IPS-15b (cell line): ENCODE measurements at regions not wholly inside any gene's neighbourhood (a gene's known extent, or its start where the extent isn't known, plus 50 kb on each side); places are given as distances from the start of the nearest gene placed in this dataset.
"Not testable (repeated sequence)": the region's sequence is repeated elsewhere in the genome, so short reads cannot be mapped to it uniquely, and the experiment has no call there.

Experiments used
- H3K27me3 ChIP-seq: one replicate; pipeline ENCODE4 v1.6.1; 2013; ENCODE audit warnings: low read length; ENCODE audit not compliant: control insufficient read depth, insufficient read depth
- H3K36me3 ChIP-seq: one replicate; pipeline ENCODE4 v1.6.1; 2013; ENCODE audit warnings: low read length; ENCODE audit not compliant: control insufficient read depth, insufficient read depth
- H3K4me1 ChIP-seq: one replicate; pipeline ENCODE4 v1.6.1; 2013; ENCODE audit warnings: mild to moderate bottlenecking, low read length; ENCODE audit not compliant: control insufficient read depth, insufficient read depth
- H3K4me3 ChIP-seq: one replicate; pipeline ENCODE4 v1.5.1; 2013; ENCODE audit warnings: low read depth, low read length
- H3K9ac ChIP-seq: one replicate; pipeline ENCODE4 v1.6.1; 2013; ENCODE audit warnings: low read depth, mild to moderate bottlenecking, low read length
- H3K9me3 ChIP-seq: one replicate; pipeline ENCODE4 v1.6.1; 2013; ENCODE audit warnings: mild to moderate bottlenecking, low read length; ENCODE audit not compliant: control insufficient read depth, insufficient read depth

DNA sequence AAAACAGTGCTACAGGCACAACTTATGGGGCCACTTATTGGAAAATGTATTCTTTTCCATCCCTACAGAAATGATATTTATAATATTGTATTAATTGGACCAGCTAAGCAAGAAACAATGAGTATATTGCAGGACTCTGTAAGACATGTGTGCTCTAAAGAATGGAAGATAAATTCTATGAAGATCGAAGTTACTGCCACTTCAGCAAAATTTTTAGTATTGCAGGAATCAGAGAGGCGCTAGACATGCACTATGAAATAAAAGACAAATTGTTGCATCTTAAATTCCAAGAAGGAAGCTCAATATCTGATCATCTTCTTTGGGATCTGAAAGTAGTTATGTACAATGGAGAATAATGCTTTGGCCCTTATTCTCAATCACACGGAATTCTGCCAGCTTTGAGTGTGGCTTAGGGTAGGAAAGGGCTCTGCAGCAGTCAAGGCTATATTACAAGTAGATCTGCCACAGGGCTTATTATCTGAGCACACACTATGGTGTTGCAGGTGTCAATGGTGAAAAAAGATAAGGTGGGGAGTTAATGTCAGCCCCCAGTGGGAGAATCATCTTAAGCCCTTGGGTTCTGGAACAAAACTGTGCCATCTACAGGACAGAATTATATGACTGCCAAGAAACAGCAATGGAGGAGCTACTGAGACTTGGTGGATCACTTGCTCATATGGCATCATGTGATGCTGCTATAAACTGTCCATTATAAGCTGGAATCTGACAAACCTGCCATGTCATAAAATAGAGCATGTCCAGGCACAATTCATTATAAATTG is 334.0 kb upstream of the NDST3 start:
- Histone ChIP-seq H3K27me3 (no peaks in the 10 kb centered on the region), H3K9ac (no peak overlapping the region), H3K36me3 (no peaks in the 10 kb centered on the region), H3K4me3 (no peak overlapping the region), H3K4me1 (no peaks in the 10 kb centered on the region), H3K9me3 (no peaks in the 10 kb centered on the region)

DNA sequence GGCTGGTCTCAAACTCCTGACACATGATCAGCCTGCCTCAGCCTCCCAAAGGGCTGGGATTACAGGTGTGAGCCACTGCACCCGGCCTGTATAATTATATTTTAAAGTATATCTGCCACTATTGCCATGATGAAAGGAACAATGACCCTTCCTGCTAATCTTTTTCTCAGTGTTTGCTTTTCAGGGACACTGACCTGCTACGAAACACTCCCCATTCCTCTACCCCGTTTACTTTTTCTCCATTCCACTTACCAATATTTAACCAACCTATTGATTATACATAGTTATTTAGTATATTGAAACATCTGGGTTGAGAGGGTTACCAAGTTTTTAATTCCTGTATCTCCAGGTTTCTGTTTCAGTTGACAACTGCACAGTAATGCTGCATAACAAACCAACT is 331.9 kb upstream of the NDST3 start:
- Histone ChIP-seq H3K27me3 (no peaks in the 10 kb centered on the region), H3K36me3 (no peaks in the 10 kb centered on the region), H3K4me1 (no peaks in the 10 kb centered on the region), H3K4me3 (no peak overlapping the region), H3K9me3 (no peaks in the 10 kb centered on the region), H3K9ac (no peak overlapping the region)

DNA sequence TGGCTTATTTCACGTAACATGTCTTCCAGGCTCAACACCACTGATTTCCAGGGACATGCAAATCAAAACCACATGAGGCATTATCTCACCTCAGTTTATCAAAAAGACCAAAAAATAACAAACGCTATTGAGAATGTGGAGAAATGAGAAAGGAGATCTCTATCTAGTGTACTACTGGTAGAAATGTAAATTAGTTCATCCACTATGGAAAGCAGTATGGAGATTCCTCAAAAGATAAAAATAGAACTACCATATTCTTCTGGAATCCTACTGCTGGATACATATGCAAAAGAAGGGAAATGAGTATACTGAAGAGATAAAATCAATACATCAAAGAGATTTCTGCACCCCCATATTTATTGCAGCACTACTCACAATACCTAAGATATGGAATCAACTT is 329.6 kb upstream of the NDST3 start:
- Histone ChIP-seq H3K9ac (no peak overlapping the region), H3K36me3 (no peaks in the 10 kb centered on the region), H3K4me1 (no peaks in the 10 kb centered on the region), H3K27me3 (no peaks in the 10 kb centered on the region), H3K9me3 (no peaks in the 10 kb centered on the region), H3K4me3 (no peak overlapping the region)

DNA sequence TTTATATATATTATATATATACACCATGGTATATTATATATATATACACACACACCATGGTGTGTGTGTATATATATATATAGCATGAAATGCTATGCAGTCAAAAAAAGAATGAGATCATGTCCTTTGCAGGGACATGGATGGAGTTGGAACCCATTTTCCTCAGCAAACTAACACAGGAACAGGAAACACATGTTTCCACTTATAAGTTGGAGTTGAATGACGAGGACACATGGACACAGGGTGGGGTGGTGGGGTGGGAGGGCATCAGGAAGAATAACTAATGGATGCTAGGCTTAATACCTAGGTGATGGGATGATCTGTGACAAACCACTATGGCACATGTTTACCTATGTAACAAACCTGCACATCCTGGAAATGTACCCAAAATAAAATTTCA is 293.6 kb upstream of the NDST3 start:
- H3K9me3 ChIP-seq, result no peaks in the 10 kb centered on the region
- no peak overlapping the region for H3K9ac ChIP-seq
- H3K27me3 ChIP-seq, result no peaks in the 10 kb centered on the region
- no peaks in the 10 kb centered on the region for H3K36me3 ChIP-seq
- no peaks in the 10 kb centered on the region for H3K4me1 ChIP-seq
- no peak overlapping the region for H3K4me3 ChIP-seq

DNA sequence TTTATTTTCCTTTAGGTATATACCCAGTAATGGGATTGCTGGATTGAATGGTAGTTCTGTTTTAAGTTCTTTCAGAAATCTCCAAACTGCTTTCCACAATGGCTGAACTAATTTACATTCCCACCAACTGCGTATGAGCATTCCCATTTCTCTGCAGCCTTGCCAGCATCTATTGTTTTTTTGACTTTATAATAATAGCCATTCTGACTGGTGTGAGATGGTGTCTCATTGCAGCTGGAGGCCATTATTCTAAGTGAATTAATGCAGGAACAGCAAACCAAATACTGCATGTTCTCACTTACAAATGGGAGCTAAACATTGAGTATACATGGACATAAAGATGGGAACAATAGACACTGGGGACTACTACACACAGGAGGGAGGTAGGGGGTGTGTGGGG is 288.9 kb upstream of the NDST3 start:
- not testable (repeated sequence) for H3K36me3 ChIP-seq, H3K4me3 ChIP-seq, H3K27me3 ChIP-seq, H3K9ac ChIP-seq, H3K9me3 ChIP-seq, H3K4me1 ChIP-seq

DNA sequence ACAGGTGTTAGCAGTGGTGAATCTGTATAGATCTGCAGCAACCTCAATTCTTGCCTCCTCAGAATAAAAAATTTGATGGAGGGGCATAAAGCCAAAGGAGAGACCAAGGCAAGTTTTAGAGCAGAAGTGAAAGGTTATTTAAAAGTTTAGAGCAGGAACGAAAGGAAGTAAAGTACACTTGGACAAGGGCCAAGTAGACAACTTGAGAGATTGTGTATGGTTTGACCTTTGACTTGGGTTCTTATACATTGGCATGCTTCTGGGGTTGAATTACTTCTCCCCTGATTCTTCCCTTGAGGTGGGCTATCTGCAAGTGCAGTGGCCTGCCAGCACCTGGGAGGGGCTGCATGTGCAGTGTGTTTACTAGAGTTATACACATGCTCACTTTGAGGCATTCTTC is 278.8 kb upstream of the NDST3 start:
- Histone ChIP-seq H3K4me3 (no peak overlapping the region), H3K36me3 (peaks cover 2% of the 10 kb centered on the region), H3K4me1 (no peaks in the 10 kb centered on the region), H3K9ac (no peak overlapping the region), H3K9me3 (no peaks in the 10 kb centered on the region), H3K27me3 (no peaks in the 10 kb centered on the region)

DNA sequence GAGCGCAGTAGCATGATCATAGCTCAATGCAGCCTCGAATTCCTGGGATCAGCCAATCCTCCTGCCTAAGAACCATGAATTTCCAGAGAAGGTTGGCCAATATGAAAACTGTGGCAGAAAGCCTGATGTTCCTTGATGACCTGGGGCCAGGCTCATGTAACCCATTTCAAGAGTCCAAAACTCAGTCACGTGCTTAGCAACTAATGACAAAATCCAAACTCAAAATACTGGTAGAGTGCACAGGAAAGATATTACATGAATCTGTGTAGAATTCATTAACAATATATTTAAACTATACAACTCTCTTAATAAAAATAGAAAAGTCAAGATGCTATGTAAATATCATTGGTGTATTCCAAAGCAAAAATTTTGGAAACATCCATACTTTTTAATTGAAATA is 265.7 kb upstream of the NDST3 start:
- Histone ChIP-seq H3K4me3 (no peak overlapping the region), H3K27me3 (no peaks in the 10 kb centered on the region), H3K9ac (no peak overlapping the region), H3K9me3 (no peaks in the 10 kb centered on the region), H3K4me1 (no peaks in the 10 kb centered on the region), H3K36me3 (no peaks in the 10 kb centered on the region)

DNA sequence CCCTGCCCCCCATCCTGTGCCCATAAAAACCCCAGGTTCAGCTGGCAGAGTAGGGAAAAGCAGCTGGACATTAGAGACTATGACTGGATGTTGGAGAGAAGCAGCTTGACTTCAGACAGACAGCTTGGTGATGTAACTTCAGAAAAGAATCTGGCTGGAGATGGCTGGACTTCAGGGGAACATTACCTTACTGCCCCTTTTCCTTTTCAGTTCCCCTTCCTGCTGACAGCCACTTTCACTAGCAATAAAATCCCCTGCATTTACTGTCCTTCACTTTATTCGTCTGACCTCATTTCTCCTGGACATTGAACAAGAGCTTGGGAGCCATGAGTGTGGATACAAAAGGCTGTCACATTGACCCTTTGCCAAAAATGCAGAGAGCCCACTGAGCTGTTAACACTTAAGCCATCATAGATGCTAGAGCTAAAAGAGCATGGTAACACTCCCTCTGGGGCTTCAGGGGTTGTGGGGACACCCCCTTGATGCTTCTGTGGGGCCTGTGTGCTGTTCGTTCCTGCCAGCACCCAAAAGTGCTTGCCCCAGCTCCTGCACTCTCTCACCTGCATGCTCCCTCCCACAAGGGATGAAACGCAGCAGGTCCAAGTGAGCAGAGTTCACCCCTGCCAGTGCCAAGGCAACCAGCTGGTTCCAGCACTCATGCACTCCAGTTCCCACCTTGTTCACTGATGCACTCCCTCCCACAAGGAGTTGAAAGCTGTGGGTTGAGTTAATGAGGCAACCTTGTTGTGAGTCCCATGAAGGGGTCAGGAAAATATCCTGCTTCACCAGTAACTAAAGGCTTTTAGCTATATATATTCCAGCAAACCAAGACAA is 263.8 kb upstream of the NDST3 start:
- no peak overlapping the region for H3K4me3 ChIP-seq
- H3K36me3 ChIP-seq, result no peaks in the 10 kb centered on the region
- no peaks in the 10 kb centered on the region for H3K9me3 ChIP-seq
- no peaks in the 10 kb centered on the region for H3K27me3 ChIP-seq
- no peak overlapping the region for H3K9ac ChIP-seq
- H3K4me1 ChIP-seq, result no peaks in the 10 kb centered on the region

DNA sequence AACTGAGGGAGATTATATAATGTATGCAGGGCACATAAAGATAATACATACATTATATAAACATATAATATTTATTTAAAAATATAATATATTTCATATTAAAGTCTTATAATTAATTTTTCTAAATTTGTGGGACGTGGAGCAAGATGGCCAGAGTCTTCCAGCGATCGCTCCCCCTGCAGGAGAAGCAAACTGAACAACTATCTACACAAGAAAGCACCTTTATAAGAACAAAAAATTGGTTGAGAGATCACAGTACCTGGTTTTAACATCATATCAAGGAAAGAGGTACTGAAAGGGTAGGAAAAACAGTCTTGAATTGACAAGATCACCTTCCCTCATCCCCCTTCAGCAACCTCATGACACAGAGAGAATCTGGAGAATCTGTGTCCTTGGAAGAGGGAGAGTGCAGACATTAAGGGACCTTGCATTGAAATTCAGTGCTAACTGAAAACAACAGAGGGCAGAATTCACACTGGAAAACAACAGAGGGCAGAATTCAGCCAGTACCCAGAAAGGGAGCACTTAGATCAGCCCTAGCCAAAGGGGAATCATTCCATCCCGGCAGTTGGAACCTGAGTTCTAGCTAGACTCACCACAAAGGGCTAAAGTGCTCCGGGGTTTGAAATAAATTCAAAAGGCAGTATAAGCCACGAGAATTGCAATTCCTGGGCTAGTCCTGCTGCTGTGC is 262.5 kb upstream of the NDST3 start:
- Histone ChIP-seq H3K4me3 (no peak overlapping the region), H3K9ac (no peak overlapping the region), H3K27me3 (no peaks in the 10 kb centered on the region), H3K9me3 (no peaks in the 10 kb centered on the region), H3K4me1 (no peaks in the 10 kb centered on the region), H3K36me3 (no peaks in the 10 kb centered on the region)

DNA sequence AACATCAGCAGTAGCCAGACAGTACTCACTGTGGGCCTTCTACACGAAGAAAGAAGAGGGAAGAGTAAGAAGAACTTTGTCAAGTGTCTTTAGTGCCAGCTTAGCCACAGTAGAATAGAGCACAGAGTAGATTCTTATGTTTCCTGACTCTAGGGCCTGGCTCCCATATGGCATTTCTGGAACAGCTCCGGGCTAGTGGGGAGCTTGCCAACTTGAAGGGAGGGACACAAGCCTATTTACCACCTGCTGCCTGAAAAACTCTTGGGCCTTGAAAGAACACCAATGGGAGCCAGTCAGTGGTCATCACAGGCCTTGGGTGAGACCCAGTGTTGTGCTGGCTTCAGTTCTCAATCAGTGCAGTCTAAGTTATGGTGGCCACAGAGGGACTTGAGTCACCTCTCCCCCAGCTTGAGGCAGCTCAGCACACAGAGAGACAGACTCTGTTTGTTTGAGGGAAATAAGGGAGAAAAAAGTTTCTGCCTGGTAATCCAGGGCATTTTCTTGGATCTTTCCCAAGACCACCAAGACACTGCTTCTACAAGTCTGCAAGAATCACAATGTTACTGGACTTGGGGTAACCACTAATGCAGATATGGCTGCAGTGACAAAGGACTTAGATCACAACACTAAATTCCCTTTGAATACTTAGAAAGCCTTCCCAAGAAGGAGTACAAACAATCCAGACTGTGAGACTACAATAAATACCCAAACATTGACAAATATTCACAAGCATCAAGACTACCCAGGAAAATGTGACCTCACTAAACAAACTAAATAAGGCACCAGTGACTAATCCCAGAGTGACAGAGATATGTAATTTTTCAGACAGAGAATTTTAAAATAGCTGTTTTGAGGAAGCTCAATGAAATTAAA is 261.0 kb upstream of the NDST3 start:
- Histone ChIP-seq H3K4me3 (no peak overlapping the region), H3K36me3 (no peaks in the 10 kb centered on the region), H3K27me3 (no peaks in the 10 kb centered on the region), H3K9ac (no peak overlapping the region), H3K9me3 (no peaks in the 10 kb centered on the region), H3K4me1 (no peaks in the 10 kb centered on the region)

DNA sequence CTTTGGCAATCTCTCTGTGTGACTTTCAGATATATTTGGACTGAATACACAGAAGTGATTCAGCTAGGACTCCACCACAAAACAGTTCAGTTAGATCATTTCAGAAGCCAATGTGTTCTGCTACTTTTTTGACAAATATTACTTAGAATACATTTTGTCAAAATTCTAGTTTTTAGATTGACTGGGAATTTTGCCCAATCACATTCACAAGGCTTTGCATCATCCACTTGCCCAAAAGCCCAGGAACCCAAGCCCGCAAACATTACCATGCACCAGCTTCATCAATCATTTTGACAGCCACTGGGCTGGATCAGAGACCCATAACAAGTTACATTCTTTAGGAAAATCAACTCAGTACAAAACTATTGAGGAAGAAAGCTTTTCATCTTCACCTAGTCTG is 256.6 kb upstream of the NDST3 start:
- no peak overlapping the region for H3K9ac ChIP-seq
- H3K9me3 ChIP-seq, result no peaks in the 10 kb centered on the region
- no peaks in the 10 kb centered on the region for H3K27me3 ChIP-seq
- H3K4me1 ChIP-seq, result no peaks in the 10 kb centered on the region
- H3K4me3 ChIP-seq, result no peak overlapping the region
- H3K36me3 ChIP-seq, result no peaks in the 10 kb centered on the region
